ENCODE measurements at regions not wholly inside any gene's neighbourhood (a gene's known extent, or its start where the extent isn't known, plus 50 kb on each side); places are given as distances from the start of the nearest gene placed in this dataset.

GRCh38 chr11:91303749-91304148 is 920.9 kb upstream of the FAT3 start:
- DNase-seq (ENCODE audit: low read depth in 1 of 2, low spot score in 1 of 2), result no peak
- Histone ChIP-seq H3K27ac (replicated peaks) (no peak overlapping the region), H3K4me3 (replicated peaks; ENCODE audit: insufficient read depth, low read length) (no peak overlapping the region), H3K27me3 (ENCODE audit: insufficient read depth, poor library complexity, severe bottlenecking) (no peaks in the 10 kb centered on the region)
- TF ChIP-seq GABPA (IDR thresholded peaks at IDR 0.05; ENCODE audit: low read depth) (no peak), POLR2AphosphoS5 (IDR thresholded peaks at IDR 0.05; ENCODE audit: low read depth) (no peak), REST (IDR thresholded peaks at IDR 0.05; ENCODE audit: insufficient replicate concordance, low read depth) (no peak)

DNA sequence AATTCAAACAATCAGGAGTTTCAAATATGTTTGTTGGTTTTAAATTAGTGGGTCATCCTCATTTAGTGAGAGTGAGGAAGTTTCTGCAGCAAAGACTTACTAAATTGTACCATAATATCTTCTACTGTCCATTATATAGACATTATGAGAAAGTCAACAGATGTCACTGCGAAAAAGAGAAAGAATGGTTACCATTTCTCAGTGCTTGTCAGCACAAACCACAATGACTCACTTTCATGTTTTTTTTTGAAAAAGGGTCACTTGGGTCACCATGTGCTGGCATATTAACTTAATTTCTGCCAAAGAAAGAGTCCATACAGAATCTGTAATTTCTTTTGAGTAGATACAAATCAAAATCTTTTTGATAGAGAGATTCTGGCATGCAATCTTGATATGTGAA is 924.6 kb upstream of the FAT3 start:
- Histone ChIP-seq H3K27me3 (ENCODE audit: insufficient read depth, poor library complexity, severe bottlenecking) (no peaks in the 10 kb centered on the region), H3K27ac (replicated peaks) (no peak overlapping the region), H3K4me3 (replicated peaks; ENCODE audit: insufficient read depth, low read length) (no peak overlapping the region)
- DNase-seq (ENCODE audit: low read depth in 1 of 2, low spot score in 1 of 2), result no peak
- TF ChIP-seq REST (IDR thresholded peaks at IDR 0.05; ENCODE audit: insufficient replicate concordance, low read depth) (no peak), GABPA (IDR thresholded peaks at IDR 0.05; ENCODE audit: low read depth) (no peak), POLR2AphosphoS5 (IDR thresholded peaks at IDR 0.05; ENCODE audit: low read depth) (no peak), SPI1 (IDR thresholded peaks at IDR 0.05; ENCODE audit: borderline replicate concordance, low read depth) (no peak)
- TF ChIP-seq, protein P1, sequence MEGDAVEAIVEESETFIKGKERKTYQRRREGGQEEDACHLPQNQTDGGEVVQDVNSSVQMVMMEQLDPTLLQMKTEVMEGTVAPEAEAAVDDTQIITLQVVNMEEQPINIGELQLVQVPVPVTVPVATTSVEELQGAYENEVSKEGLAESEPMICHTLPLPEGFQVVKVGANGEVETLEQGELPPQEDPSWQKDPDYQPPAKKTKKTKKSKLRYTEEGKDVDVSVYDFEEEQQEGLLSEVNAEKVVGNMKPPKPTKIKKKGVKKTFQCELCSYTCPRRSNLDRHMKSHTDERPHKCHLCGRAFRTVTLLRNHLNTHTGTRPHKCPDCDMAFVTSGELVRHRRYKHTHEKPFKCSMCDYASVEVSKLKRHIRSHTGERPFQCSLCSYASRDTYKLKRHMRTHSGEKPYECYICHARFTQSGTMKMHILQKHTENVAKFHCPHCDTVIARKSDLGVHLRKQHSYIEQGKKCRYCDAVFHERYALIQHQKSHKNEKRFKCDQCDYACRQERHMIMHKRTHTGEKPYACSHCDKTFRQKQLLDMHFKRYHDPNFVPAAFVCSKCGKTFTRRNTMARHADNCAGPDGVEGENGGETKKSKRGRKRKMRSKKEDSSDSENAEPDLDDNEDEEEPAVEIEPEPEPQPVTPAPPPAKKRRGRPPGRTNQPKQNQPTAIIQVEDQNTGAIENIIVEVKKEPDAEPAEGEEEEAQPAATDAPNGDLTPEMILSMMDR (IDR thresholded peaks at IDR 0.05; ENCODE audit: insufficient read depth, low read length), result no peak

DNA sequence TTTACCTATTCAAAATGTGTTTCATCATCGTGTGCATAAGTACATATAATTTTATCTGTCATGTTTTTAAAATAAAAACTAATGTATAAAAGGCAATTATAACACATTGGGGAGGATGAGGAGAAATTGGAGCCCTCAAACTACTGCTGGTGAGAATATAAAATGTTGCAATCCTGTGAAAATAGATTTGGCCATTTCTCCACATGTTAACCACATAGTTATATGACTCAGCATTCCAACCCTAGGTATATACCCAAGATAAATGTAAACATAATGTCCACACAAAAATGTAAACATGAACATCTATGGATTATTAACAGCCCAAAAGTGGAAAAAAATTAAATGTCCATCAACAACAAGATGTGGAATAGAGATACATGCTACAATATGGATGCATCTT is 928.0 kb upstream of the FAT3 start:
- no peak for TF ChIP-seq REST (IDR thresholded peaks at IDR 0.05; ENCODE audit: insufficient replicate concordance, low read depth)
- TF ChIP-seq, protein P1 (IDR thresholded peaks at IDR 0.05; ENCODE audit: insufficient read depth, low read length), result no peak
- no peak for TF ChIP-seq GABPA (IDR thresholded peaks at IDR 0.05; ENCODE audit: low read depth)
- no peak for TF ChIP-seq SPI1 (IDR thresholded peaks at IDR 0.05; ENCODE audit: borderline replicate concordance, low read depth)
- TF ChIP-seq POLR2AphosphoS5 (IDR thresholded peaks at IDR 0.05; ENCODE audit: low read depth), result no peak
- Histone ChIP-seq H3K4me3 (replicated peaks; ENCODE audit: insufficient read depth, low read length) (no peak overlapping the region), H3K27ac (replicated peaks) (no peak overlapping the region), H3K27me3 (ENCODE audit: insufficient read depth, poor library complexity, severe bottlenecking) (no peaks in the 10 kb centered on the region)
- no peak for DNase-seq (ENCODE audit: low read depth in 1 of 2, low spot score in 1 of 2)

- TF ChIP-seq POLR2AphosphoS5 (IDR thresholded peaks at IDR 0.05; ENCODE audit: low read depth) (no peak), SPI1 (IDR thresholded peaks at IDR 0.05; ENCODE audit: borderline replicate concordance, low read depth) (no peak), GABPA (IDR thresholded peaks at IDR 0.05; ENCODE audit: low read depth) (no peak), REST (IDR thresholded peaks at IDR 0.05; ENCODE audit: insufficient replicate concordance, low read depth) (no peak)
- TF ChIP-seq, protein P1 (IDR thresholded peaks at IDR 0.05; ENCODE audit: insufficient read depth, low read length), result no peak
- Histone ChIP-seq H3K27me3 (ENCODE audit: insufficient read depth, poor library complexity, severe bottlenecking) (no peaks in the 10 kb centered on the region), H3K27ac (replicated peaks) (no peak overlapping the region), H3K4me3 (replicated peaks; ENCODE audit: insufficient read depth, low read length) (no peak overlapping the region)
- DNase-seq (ENCODE audit: low read depth in 1 of 2, low spot score in 1 of 2), result no peak
These were observed 929.0 kb upstream of the FAT3 start for GRCh38 chr11:91295591-91295990.
